ENCODE measurements at regions not wholly inside any gene's neighbourhood (a gene's known extent, or its start where the extent isn't known, plus 50 kb on each side); places are given as distances from the start of the nearest gene placed in this dataset.

GRCh38 chr4:171473155-171473554 lies 340.0 kb upstream of the GALNTL6 start:
- Histone ChIP-seq H3K9ac (ENCODE audit: low read length in 3 of 3) (no peak overlapping the region), H3K9me3 (ENCODE audit: control insufficient read depth in 2 of 3, insufficient read depth in 1 of 3, low read length in 3 of 3) (no peaks in the 10 kb centered on the region), H3K4me3 (ENCODE audit: low read length in 3 of 3) (no peak overlapping the region), H3K27ac (ENCODE audit: low read depth in 2 of 2, low read length in 2 of 2) (no peak overlapping the region), H3K27me3 (ENCODE audit: control insufficient read depth, insufficient read depth, low read length) (no peaks in the 10 kb centered on the region), H3K4me1 (ENCODE audit: control insufficient read depth in 2 of 3, insufficient read depth in 2 of 3, low read depth in 1 of 3, low read length in 3 of 3) (no peaks in the 10 kb centered on the region), H3K36me3 (ENCODE audit: control insufficient read depth in 2 of 3, insufficient read depth in 3 of 3, low read length in 3 of 3) (no peaks in the 10 kb centered on the region)
- intact Hi-C loops (cut with DNase I), result no loop called here
- no peak for FAIRE-seq
- no peak for TF ChIP-seq CTCF (IDR thresholded peaks at IDR 0.05; ENCODE audit: borderline replicate concordance, extremely low read depth, insufficient read depth)
- no peak for DNase-seq

- H3K9me3 ChIP-seq (ENCODE audit: control insufficient read depth in 2 of 3, insufficient read depth in 1 of 3, low read length in 3 of 3), result no peaks in the 10 kb centered on the region
- FAIRE-seq (no peak), DNase-seq (no peak)
- TF ChIP-seq CTCF (IDR thresholded peaks at IDR 0.05; ENCODE audit: borderline replicate concordance, extremely low read depth, insufficient read depth), result no peak
- no peak overlapping the region for H3K9ac ChIP-seq (ENCODE audit: low read length in 3 of 3)
- H3K36me3 ChIP-seq (ENCODE audit: control insufficient read depth in 2 of 3, insufficient read depth in 3 of 3, low read length in 3 of 3), result no peaks in the 10 kb centered on the region
- no peak overlapping the region for H3K4me3 ChIP-seq (ENCODE audit: low read length in 3 of 3)
- H3K4me1 ChIP-seq (ENCODE audit: control insufficient read depth in 2 of 3, insufficient read depth in 2 of 3, low read depth in 1 of 3, low read length in 3 of 3), result no peaks in the 10 kb centered on the region
- H3K27me3 ChIP-seq (ENCODE audit: control insufficient read depth, insufficient read depth, low read length), result no peaks in the 10 kb centered on the region
- intact Hi-C loops (cut with DNase I), result no loop called here
- H3K27ac ChIP-seq (ENCODE audit: low read depth in 2 of 2, low read length in 2 of 2), result no peak overlapping the region
Measured at GRCh38 chr4:171472230-171472629, 341.0 kb upstream of the GALNTL6 start.

GRCh38 chr4:171464499-171464898 lies 348.7 kb upstream of the GALNTL6 start:
- FAIRE-seq (no peak), DNase-seq (no peak)
- no peak overlapping the region for H3K9ac ChIP-seq (ENCODE audit: low read length in 3 of 3)
- H3K4me1 ChIP-seq (ENCODE audit: control insufficient read depth in 2 of 3, insufficient read depth in 2 of 3, low read depth in 1 of 3, low read length in 3 of 3), result no peaks in the 10 kb centered on the region
- intact Hi-C loops (cut with DNase I), result no loop called here
- H3K27me3 ChIP-seq (ENCODE audit: control insufficient read depth, insufficient read depth, low read length), result no peaks in the 10 kb centered on the region
- no peak for TF ChIP-seq CTCF (IDR thresholded peaks at IDR 0.05; ENCODE audit: borderline replicate concordance, extremely low read depth, insufficient read depth)
- H3K27ac ChIP-seq (ENCODE audit: low read depth in 2 of 2, low read length in 2 of 2), result no peak overlapping the region
- H3K36me3 ChIP-seq (ENCODE audit: control insufficient read depth in 2 of 3, insufficient read depth in 3 of 3, low read length in 3 of 3), result no peaks in the 10 kb centered on the region
- H3K9me3 ChIP-seq (ENCODE audit: control insufficient read depth in 2 of 3, insufficient read depth in 1 of 3, low read length in 3 of 3), result peaks cover 0 to 2% (median 0%) of the 10 kb centered on the region in 3 donors
- H3K4me3 ChIP-seq (ENCODE audit: low read length in 3 of 3), result no peak overlapping the region

GRCh38 chr4:171461191-171461590 lies 352.0 kb upstream of the GALNTL6 start:
- Histone ChIP-seq H3K4me3 (ENCODE audit: low read length in 3 of 3) (no peak overlapping the region), H3K27ac (ENCODE audit: low read depth in 2 of 2, low read length in 2 of 2) (no peak overlapping the region), H3K27me3 (ENCODE audit: control insufficient read depth, insufficient read depth, low read length) (no peaks in the 10 kb centered on the region), H3K4me1 (ENCODE audit: control insufficient read depth in 2 of 3, insufficient read depth in 2 of 3, low read depth in 1 of 3, low read length in 3 of 3) (no peaks in the 10 kb centered on the region), H3K36me3 (ENCODE audit: control insufficient read depth in 2 of 3, insufficient read depth in 3 of 3, low read length in 3 of 3) (no peaks in the 10 kb centered on the region), H3K9ac (ENCODE audit: low read length in 3 of 3) (no peak overlapping the region), H3K9me3 (ENCODE audit: control insufficient read depth in 2 of 3, insufficient read depth in 1 of 3, low read length in 3 of 3) (peaks cover 0 to 9% (median 0%) of the 10 kb centered on the region in 3 donors)
- DNase-seq, result no peak
- no peak for TF ChIP-seq CTCF (IDR thresholded peaks at IDR 0.05; ENCODE audit: borderline replicate concordance, extremely low read depth, insufficient read depth)
- no peak for FAIRE-seq
- intact Hi-C loops (cut with DNase I), result no loop called here

Measured in kidney (tissue), 13 donors.